Dendritic cell treated with granulocyte-macrophage colony-stimulating factor and Interleukin-4, amounts not matched to agents 40 ng/mL and 50 ng/mL, for 4 days (primary cell): ENCODE measurements at regions not wholly inside any gene's neighbourhood (a gene's known extent, or its start where the extent isn't known, plus 50 kb on each side); places are given as distances from the start of the nearest gene placed in this dataset.

Experiments
- H3K27ac Mint-ChIP-seq: one replicate; pipeline ENCODE4 v1.8.0; 2022; ENCODE audit warnings: mild to moderate bottlenecking, mixed read lengths
- H3K27me3 Mint-ChIP-seq: one replicate; pipeline ENCODE4 v1.8.0; 2022; ENCODE audit warnings: mild to moderate bottlenecking, mixed read lengths
- H3K36me3 Mint-ChIP-seq: one replicate; pipeline ENCODE4 v1.8.0; 2022; ENCODE audit warnings: low read depth, mixed read lengths
- H3K4me1 Mint-ChIP-seq: one replicate; pipeline ENCODE4 v1.8.0; 2022; ENCODE audit warnings: low read depth, mixed read lengths
- H3K4me3 Mint-ChIP-seq: one replicate; pipeline ENCODE4 v1.8.0; 2022; ENCODE audit warnings: mild to moderate bottlenecking, moderate library complexity, mixed read lengths
- H3K9me3 Mint-ChIP-seq: one replicate; pipeline ENCODE4 v1.8.0; 2022; ENCODE audit warnings: mixed read lengths
- intact Hi-C: fragments of 100-400 bp; cut with micrococcal nuclease; formaldehyde crosslinking; loops from one replicate; pipeline ENCODE4 v1.15.0; 2022

- intact Hi-C loops: no loop called here
- peaks cover 8% of the 10 kb centered on the region for H3K9me3 Mint-ChIP-seq
- no peaks in the 10 kb centered on the region for H3K36me3 Mint-ChIP-seq
- H3K4me3 Mint-ChIP-seq: no peak overlapping the region
- no peaks in the 10 kb centered on the region for H3K27me3 Mint-ChIP-seq
- no peak overlapping the region for H3K27ac Mint-ChIP-seq
- H3K4me1 Mint-ChIP-seq: no peaks in the 10 kb centered on the region
Measured at GRCh38 chr5:23405316-23406068, 101.9 kb upstream of the PRDM9 start.

DNA sequence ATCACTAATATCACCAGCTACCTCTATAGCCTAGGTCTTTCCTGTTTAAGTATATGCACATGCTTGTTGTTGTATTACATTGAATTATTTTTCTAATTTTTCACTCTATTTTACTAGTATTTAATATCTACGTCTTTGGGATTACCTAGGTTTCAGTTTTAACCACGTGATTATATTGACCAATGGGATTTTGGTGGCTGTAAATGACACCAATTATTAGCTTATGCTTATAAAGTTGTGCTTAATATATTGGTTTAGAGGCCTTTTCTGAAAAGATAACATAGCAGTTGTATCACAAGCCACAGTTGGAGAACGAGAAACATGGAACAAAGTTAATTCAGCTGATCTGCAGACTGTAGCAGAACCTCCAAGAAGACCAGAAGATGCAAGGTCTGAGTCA is 104.8 kb upstream of the PRDM9 start:
- Mint-ChIP-seq H3K36me3 (no peaks in the 10 kb centered on the region), H3K4me1 (no peaks in the 10 kb centered on the region), H3K27ac (no peak overlapping the region), H3K4me3 (no peak overlapping the region), H3K9me3 (peaks cover 6% of the 10 kb centered on the region), H3K27me3 (no peaks in the 10 kb centered on the region)
- intact Hi-C loops: no loop called here

DNA sequence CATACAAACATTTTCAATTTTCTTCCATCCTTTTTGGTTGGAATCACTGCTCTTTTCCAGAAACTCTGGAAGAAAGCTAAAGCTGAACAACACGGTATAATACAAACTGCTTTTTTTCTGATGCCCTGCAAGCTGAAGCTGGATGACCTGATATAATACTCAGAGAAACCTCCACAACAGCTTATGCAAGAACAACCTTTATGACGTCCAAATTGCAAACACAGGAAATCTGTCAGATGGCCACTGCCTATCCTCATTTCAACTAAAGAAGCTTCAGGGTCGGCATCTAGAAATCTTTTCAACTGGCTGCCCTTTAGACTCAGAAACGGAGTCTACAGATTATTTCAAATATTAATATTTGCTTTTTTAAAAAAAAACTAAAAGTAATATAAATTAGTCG is 106.5 kb upstream of the PRDM9 start:
- H3K27me3 Mint-ChIP-seq: no peaks in the 10 kb centered on the region
- H3K9me3 Mint-ChIP-seq: peaks cover 19% of the 10 kb centered on the region
- H3K27ac Mint-ChIP-seq: no peak overlapping the region
- no peaks in the 10 kb centered on the region for H3K36me3 Mint-ChIP-seq
- no peak overlapping the region for H3K4me3 Mint-ChIP-seq
- no peaks in the 10 kb centered on the region for H3K4me1 Mint-ChIP-seq
- intact Hi-C loops: no loop called here

DNA sequence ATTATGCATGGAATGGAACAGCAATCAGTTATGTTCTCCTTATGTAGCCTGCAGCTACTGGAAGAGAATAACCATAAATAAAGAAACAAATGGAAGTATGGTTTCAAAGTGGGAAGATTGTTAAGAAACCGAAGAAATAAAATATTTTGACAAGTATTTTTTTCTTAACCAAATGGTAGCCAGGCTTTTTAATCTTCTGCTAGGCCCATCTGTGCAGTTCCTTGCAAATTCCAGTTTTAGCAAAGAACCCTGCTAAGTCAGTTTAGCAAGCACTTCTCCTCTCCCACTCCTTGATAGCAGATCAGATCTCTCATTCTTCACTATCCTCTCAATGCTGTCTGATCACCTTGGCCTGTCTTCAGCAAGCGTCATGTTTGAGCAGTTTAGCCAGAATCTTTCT is 111.1 kb upstream of the PRDM9 start:
- Mint-ChIP-seq H3K27me3 (no peaks in the 10 kb centered on the region), H3K36me3 (no peaks in the 10 kb centered on the region), H3K27ac (no peak overlapping the region), H3K4me3 (no peak overlapping the region), H3K4me1 (no peaks in the 10 kb centered on the region), H3K9me3 (peaks cover 19% of the 10 kb centered on the region)
- intact Hi-C loops: no loop called here

- H3K27me3 Mint-ChIP-seq: no peaks in the 10 kb centered on the region
- peaks cover 10% of the 10 kb centered on the region for H3K9me3 Mint-ChIP-seq
- intact Hi-C loops: no loop called here
- H3K36me3 Mint-ChIP-seq: no peaks in the 10 kb centered on the region
- no peak overlapping the region for H3K4me3 Mint-ChIP-seq
- no peak overlapping the region for H3K27ac Mint-ChIP-seq
- H3K4me1 Mint-ChIP-seq: no peaks in the 10 kb centered on the region
Measured at GRCh38 chr5:23389291-23390101, 117.9 kb upstream of the PRDM9 start.

GRCh38 chr5:23385036-23385435 is 122.4 kb upstream of the PRDM9 start:
- no peak overlapping the region for H3K27ac Mint-ChIP-seq
- H3K36me3 Mint-ChIP-seq: no peaks in the 10 kb centered on the region
- no peak overlapping the region for H3K4me3 Mint-ChIP-seq
- H3K9me3 Mint-ChIP-seq: peaks cover 17% of the 10 kb centered on the region
- H3K4me1 Mint-ChIP-seq: no peaks in the 10 kb centered on the region
- intact Hi-C loops: no loop called here
- no peaks in the 10 kb centered on the region for H3K27me3 Mint-ChIP-seq

- H3K4me1 Mint-ChIP-seq: no peaks in the 10 kb centered on the region
- H3K27ac Mint-ChIP-seq: no peak overlapping the region
- H3K4me3 Mint-ChIP-seq: no peak overlapping the region
- no peaks in the 10 kb centered on the region for H3K36me3 Mint-ChIP-seq
- intact Hi-C loops: no loop called here
- H3K27me3 Mint-ChIP-seq: no peaks in the 10 kb centered on the region
- peaks cover 6% of the 10 kb centered on the region for H3K9me3 Mint-ChIP-seq
Measured at GRCh38 chr5:23372177-23372576, 135.2 kb upstream of the PRDM9 start.

DNA sequence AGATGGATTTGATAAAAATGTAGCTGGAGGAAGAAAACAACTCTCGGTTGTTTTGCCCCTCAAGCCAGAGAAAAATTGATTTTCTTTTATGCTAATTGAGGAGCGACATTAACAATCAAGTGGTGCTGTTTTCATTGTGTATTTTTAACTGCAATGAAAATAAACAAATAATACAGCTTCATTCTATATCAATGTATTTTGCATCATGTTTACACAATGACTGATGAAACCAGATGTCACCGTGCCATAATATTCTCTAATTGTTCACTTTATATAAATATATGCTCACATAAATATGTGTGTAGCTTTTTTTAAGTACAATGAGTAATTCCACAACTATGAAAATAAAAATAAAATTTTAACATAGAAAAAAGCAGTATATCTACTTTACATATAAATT is 139.0 kb upstream of the PRDM9 start:
- intact Hi-C loops: no loop called here
- H3K4me3 Mint-ChIP-seq: no peak overlapping the region
- H3K36me3 Mint-ChIP-seq: no peaks in the 10 kb centered on the region
- no peaks in the 10 kb centered on the region for H3K27me3 Mint-ChIP-seq
- no peaks in the 10 kb centered on the region for H3K4me1 Mint-ChIP-seq
- no peak overlapping the region for H3K27ac Mint-ChIP-seq
- H3K9me3 Mint-ChIP-seq: no peaks in the 10 kb centered on the region

DNA sequence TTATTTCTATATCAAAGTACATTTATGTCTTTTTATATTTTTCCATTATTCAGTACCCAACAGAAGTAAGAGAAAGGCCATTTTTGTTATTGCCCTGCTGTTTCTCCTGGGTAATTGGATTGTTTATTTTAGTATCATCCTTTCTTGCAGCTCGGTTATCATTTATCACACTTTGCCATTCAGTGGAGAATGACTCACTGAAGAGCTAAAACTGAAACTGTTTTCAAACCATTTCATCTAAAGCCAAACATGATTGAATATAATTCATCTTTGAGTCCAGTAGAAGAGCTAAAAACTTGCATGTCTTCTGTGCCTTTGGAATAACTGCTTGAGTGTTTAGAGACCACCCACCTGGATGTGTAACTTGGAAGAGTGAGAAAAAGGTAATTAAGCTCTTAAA is 139.5 kb upstream of the PRDM9 start:
- Mint-ChIP-seq H3K9me3 (peaks cover 2% of the 10 kb centered on the region), H3K36me3 (no peaks in the 10 kb centered on the region), H3K27ac (no peak overlapping the region), H3K27me3 (no peaks in the 10 kb centered on the region), H3K4me3 (no peak overlapping the region), H3K4me1 (no peaks in the 10 kb centered on the region)
- intact Hi-C loops: no loop called here

GRCh38 chr5:23353286-23353685 is 154.1 kb upstream of the PRDM9 start:
- H3K4me3 Mint-ChIP-seq: no peak overlapping the region
- H3K4me1 Mint-ChIP-seq: no peaks in the 10 kb centered on the region
- intact Hi-C loops: no loop called here
- H3K27me3 Mint-ChIP-seq: no peaks in the 10 kb centered on the region
- no peaks in the 10 kb centered on the region for H3K9me3 Mint-ChIP-seq
- H3K27ac Mint-ChIP-seq: no peak overlapping the region
- no peaks in the 10 kb centered on the region for H3K36me3 Mint-ChIP-seq

DNA sequence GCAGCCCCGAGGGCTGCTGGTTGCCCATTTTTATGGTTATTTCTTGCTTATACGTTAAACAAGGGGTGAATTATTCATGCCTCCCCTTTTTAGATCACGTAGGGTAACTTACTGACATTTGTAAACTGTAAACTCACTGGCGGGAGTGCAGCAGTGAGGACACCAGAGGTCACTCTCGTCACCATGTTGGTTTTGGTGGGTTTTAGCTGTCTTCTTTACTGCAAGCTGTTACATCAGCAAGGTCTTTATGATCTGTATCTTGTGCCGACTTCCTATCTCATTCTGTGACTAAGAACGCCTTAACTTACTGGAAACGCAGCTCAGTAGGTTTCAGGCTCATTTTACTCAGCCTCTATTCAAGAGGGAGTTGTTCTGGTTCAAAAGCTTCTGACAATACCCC is 155.0 kb upstream of the PRDM9 start:
- no peaks in the 10 kb centered on the region for H3K4me1 Mint-ChIP-seq

GRCh38 chr5:23343121-23343520 is 164.3 kb upstream of the PRDM9 start:
- Mint-ChIP-seq H3K27ac (no peak overlapping the region), H3K9me3 (no peaks in the 10 kb centered on the region), H3K4me3 (no peak overlapping the region), H3K4me1 (no peaks in the 10 kb centered on the region), H3K36me3 (no peaks in the 10 kb centered on the region), H3K27me3 (no peaks in the 10 kb centered on the region)
- intact Hi-C loops: no loop called here

More for the DNA sequence above, 155.0 kb upstream of the PRDM9 start:
- no peaks in the 10 kb centered on the region for H3K36me3 Mint-ChIP-seq
- intact Hi-C loops: no loop called here
- no peaks in the 10 kb centered on the region for H3K9me3 Mint-ChIP-seq
- H3K27me3 Mint-ChIP-seq: no peaks in the 10 kb centered on the region
- H3K4me3 Mint-ChIP-seq: no peak overlapping the region
- no peak overlapping the region for H3K27ac Mint-ChIP-seq

DNA sequence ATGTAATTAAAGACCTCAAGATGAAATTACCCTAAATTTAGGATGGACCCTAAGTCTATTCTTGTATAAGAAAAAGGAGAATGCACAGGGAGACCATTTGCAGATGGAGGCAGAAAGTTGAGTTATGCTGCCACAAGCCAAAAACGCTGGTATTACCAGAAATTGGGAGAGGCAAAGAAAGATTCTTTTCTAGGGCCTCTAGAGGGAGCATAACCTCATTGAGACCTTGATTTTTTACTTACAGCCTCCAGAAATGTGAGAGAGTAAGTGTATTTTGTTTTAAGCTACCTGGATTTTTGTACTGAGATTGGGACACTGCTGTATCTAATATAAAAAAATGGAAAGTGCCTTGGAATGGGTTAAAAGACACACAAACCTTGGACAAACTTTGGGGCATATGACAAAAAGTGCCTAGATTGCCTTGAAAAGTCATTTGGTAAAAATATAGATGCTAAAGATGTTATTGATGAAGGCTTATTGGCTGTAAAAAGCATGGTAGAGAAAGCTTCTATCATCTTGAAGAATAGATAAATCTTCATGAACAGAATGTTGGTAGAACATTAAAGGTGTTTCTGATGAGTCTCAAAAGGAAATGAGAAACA is 174.7 kb upstream of the PRDM9 start:
- no peaks in the 10 kb centered on the region for H3K9me3 Mint-ChIP-seq
- no peak overlapping the region for H3K4me3 Mint-ChIP-seq
- no peaks in the 10 kb centered on the region for H3K4me1 Mint-ChIP-seq
- intact Hi-C loops: no loop called here
- H3K36me3 Mint-ChIP-seq: no peaks in the 10 kb centered on the region
- H3K27me3 Mint-ChIP-seq: no peaks in the 10 kb centered on the region
- H3K27ac Mint-ChIP-seq: no peak overlapping the region

DNA sequence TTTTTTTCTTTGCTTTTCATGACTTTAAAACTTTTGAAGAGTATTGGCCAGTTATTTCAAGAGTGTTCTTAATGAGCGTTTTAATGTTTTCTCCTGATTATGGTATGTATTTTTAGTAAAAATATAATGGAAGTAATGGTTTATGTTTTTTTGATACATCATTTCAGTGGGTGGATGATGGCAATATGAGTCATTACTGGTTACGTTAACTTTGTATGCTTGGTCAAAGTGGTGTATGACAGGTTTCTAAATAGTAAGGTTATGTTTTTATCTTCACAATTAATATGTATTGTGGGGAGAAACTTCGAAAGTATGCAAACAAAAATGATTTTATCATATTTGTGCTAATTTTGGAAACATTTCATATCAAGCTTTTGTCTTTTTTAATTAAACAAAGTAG is 176.7 kb upstream of the PRDM9 start:
- no peaks in the 10 kb centered on the region for H3K9me3 Mint-ChIP-seq
- H3K27me3 Mint-ChIP-seq: no peaks in the 10 kb centered on the region
- H3K4me1 Mint-ChIP-seq: no peaks in the 10 kb centered on the region
- no peak overlapping the region for H3K27ac Mint-ChIP-seq
- no peaks in the 10 kb centered on the region for H3K36me3 Mint-ChIP-seq
- intact Hi-C loops: no loop called here
- H3K4me3 Mint-ChIP-seq: no peak overlapping the region
